Activated effector memory CD4-positive, alpha-beta T cell treated with anti-CD3 and anti-CD28 coated beads, Interleukin-2, amount 50 U/mL, for 16 hours (primary cell): ENCODE measurements at regions not wholly inside any gene's neighbourhood (a gene's known extent, or its start where the extent isn't known, plus 50 kb on each side); places are given as distances from the start of the nearest gene placed in this dataset.
A peak's percentile ranks its signal among the peaks of the same experiment; 100 is the strongest.
"Not testable (repeated sequence)": the region's sequence is repeated elsewhere in the genome, so short reads cannot be mapped to it uniquely, and the experiment has no call there.

Source experiments
- DNase-seq: peaks from one replicate; pipeline ENCODE4 v3.0.0-alpha.2; 2020

DNA sequence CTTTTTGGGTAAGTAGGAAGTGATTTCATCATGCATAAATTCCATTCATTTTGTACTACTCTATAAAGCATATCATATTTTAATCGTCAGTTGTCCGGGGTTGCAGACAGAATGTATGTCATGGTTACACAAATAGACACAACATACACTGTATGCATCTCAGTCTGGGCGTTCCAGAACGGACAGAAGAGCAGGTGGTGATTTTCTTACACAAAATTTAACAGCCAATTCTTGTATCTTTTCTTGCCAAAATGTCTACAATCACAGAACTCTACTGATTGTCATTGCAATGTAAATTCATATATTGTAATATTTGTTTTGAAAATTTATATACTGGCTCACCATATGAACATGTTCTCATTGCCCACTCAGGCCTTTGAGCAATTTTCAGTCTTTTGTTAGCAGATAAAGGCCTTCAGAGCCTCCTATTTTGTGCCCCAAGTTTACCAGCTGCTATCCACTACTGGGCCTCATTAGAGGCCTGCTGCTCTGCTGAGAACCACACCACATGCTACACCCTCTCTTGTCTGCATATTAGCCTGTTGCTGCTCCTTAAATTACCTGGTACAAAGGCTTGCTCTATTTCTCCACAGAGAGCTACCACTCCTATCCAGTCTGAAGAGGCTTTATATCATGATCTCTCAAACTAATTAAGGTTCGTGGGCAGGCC, 61.5 kb downstream of the PRDM13 start:
- DNase-seq = no peak

DNA sequence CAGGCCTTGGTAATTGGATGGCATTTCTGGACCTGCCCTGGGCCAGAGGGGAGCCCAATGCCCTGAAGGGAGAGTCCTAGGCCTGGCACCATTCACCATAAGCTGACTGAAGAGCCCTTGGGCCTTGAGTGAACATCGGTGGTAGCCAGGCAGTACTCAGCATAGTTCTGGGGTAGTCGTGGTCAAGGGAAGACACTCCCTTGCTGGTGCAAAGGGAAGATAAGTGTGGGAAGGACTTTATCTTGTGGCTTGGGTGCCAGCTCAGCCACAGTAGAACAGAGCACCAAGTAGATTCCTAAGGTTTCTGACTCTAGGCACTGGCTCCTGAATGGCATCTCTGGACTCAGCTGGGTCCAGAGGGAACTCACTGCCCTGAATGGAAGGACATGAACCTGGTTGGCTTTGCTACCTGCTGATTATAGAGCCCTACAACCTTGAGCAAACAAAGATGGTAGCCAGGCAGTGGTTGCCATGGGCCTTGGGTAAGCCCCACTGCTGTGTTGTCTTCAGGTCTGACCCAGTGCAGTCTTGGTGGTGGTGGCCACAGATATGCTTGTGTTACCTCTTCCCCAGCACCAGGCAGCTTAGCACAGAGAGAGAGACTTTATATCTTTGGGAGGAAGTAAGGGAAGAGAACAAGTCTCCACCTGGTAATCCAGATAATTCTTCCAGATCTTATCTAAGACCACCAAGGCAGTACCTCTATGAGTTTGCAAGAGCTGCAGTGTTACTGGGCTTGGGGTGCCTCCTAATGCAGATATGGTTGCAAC, 83.5 kb downstream of the PRDM13 start:
- no peak for DNase-seq

DNA sequence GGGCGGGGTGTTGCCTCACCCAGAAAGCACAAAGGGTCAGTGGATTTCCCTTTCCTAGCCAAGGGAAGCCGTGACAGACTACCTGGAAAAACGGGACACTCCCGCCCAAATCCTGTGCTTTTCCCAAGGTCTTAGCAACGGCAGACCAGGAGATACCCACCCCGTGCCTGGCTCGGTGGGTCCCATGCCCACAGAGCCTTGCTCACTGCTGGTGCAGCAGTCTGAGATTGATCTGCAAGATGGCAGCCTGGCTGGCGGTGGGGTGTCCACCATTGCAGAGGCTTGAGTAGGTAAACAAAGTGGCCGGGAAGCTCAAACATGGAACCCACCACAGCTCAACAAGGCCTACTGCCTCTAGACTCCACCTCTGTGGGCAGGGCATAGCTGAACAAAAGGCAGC, 95.7 kb downstream of the PRDM13 start:
- DNase-seq = not testable (repeated sequence)

DNA sequence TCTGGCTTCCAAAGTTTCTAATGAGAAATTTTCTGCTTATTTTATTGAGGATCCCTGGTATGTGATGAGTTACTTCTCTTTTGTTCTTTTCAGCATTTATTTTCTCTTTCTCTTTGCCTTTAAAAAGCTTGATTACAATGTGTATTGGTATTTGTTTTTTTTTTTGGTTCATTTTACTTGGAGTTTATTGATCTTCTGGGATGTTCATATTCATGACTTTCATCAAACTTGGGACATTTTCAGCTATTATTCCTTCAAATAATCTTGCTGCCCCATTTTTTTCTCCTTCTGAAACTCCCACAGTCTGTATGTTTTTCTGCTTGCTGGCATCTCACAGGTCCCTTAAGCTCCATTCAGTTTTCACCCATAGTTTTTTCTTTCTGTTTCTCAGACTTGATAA, 102.4 kb downstream of the PRDM13 start:
- DNase-seq = no peak

DNA sequence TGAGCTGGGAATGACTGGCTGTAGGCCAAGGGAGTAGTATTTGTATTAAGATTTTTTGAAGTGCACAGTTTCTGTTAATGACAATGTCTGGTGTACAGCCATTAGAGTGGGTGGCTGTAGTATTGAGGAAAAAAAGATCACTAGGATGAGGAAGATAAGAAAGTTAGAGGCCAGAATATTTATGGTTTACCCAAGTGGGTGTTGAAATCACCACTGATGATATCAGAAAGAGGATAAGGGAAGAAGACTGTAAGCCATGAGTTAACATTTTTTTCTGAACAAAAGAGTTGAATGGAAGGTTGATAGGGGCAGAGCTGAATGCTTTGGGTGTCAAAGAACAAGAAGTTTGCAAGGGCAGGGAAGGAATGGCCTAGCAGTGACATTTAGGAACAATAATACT, 104.7 kb downstream of the PRDM13 start:
- DNase-seq = no peak

DNA sequence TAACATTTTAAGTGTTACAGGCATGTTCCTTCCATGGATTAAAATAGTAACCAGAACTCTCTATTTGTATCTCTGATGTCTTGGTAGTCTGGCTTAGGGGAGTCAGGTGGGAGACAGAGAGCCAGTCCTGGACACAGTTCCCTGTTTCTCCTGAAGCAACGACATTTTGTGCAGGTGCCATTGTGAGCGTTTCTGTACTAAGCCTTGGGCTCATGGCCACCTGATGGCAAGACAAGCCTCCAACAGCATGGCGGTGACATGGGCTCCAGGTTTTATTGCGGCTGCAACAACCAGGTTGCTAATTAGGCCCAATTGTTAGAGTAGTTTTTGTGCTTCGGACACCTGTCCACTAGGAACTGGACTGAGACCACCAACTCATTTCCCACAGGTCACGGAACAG, 105.3 kb downstream of the PRDM13 start:
- no peak for DNase-seq

DNA sequence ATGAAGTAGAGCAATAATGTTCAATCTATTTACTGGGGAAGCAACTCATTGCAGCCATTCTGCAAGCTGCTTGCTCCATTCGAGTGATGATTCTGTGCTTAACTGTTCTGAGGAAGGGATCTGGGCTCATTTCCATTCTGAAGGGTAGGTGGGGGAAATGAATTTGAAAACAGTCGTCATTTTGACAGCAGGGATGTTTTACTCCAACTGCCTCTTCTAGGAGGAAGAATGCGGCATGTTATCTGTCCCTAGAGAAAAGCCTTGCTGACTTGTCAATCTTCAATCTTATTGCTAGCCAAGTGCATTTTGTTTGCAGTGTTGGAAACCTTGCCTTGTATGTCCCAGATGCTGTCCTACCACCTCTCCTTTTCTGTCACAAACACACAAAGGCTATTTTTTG, 105.9 kb downstream of the PRDM13 start:
- DNase-seq = no peak

DNA sequence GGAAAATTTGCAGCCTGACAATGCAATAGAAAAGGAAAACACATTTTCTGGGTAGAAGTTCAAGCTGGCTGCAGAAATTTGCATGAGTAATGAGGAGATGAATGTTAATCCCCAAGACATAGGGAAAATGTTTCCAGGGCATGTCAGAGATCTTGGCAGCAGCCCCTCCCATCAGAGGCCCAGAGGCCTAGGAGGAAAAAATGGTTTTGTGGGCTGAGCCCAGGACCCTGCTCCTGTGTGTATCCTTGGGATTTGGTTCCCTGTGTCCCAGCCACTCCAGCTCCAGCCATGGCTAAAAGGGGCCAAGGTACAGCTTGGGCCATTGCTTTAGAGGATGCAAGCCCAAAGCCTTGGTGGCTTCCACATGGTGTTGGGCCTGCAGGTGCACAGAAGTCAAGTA, 115.4 kb downstream of the PRDM13 start:
- DNase-seq = not testable (repeated sequence)

DNA sequence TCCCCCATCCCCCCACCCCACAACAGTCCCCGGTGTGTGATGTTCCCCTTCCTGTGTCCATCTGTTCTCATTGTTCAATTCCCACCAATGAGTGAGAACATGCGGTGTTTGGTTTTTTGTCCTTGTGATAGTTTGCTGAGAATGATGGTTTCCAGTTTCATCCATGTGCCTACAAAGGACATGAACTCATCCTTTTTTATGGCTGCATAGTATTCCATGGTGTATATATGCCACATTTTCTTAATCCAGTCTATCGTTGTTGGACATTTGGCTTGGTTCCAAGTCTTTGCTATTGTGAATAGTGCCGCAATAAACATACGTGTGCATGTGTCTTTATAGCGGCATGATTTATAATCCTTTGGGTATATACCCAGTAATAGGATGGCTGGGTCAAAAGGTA, 123.6 kb downstream of the PRDM13 start:
- DNase-seq = not testable (repeated sequence)

DNA sequence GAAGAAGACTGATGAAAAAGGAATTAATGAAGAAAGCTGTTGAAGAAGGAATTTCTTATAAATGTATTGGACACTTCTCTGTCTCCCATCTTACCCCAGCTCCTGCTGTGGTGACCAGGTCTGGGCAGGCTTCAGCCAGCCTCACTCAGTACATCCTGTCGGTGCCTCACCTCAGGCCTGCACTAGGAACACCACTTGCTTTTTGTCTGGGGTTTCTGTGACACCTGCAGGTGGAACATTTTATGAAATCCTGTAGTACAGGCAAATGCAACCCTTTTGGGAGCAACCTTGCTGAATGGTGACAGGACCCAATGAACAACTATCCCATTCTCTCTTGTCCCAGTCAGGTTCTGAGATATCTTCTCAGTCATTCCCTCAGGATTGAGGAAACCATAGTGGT, 129.7 kb downstream of the PRDM13 start:
- DNase-seq = no peak

DNA sequence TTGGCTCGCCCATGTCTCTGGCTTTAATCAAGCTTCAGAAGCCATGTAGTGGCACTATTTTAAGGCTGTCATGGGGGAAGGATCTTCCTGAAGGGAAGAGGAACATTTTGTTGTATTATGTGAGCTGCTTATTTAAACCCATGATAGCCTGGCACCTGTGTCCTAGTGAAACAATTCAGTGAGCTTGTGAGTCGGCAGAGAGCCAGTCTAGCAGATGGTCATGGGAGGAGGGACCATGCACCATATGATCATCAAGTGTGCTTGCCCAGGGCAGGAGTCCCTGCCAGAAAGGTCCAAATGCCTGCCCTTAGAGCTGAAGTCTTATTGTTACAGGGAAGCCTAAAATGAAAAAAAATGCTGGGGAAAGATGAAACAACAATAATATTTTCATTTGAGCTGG, 132.9 kb downstream of the PRDM13 start:
- DNase-seq = no peak

DNA sequence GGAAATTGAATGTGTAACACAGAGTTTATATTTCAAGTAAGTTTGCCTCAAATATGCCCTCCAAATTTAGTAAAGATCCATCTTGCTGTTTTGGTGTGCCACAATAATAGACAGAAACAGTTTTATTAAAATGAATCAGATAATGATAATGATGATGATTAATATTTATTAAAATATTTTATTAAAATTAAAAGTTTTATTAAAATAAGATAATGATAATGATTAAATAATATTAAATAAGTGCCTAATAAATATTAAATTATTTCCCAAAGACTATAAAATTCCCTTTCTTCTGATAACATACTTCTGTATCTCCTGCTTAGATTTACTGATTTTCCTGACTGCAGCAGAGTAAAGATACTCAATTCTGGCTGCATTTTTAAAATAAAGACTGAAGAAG, 134.5 kb downstream of the PRDM13 start:
- no peak for DNase-seq

DNA sequence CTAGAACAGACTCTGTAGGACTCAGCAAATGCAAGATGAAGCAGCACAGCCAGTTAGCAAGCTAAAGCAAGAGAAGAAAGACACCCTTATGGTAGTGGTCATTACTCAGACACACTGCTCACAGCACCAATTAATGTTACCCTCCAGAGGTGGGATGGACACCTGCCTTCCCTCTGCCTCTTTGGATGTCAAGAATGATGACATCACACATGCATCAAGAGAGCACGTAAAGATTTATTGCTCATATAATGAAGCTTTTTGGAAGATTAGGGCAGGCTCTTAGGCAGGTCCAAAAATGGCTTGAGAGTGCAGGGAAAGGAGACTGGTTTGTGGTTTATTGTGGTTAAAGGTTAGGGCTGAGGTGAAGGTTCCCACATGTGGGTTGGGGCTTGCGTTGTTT, 137.0 kb downstream of the PRDM13 start:
- no peak for DNase-seq

DNA sequence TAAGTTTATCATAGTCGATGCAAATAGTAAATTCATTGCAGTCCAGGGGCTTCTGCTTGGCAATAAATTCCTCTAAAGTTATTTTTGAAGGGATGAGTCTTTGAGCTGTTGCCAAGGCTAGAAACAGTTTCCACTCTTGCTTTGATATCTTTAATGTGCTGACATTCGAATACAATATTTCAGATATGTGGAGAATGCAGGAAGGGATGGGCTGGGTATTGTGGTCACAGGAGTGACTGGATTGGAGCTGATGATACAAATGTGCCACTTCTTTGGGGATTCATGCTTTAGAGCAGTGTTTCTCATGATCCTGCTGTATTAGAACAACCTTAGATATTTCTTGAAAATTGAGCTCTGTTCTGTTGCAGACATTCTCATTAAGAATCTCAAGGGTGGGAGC, 139.0 kb downstream of the PRDM13 start:
- no peak for DNase-seq

DNA sequence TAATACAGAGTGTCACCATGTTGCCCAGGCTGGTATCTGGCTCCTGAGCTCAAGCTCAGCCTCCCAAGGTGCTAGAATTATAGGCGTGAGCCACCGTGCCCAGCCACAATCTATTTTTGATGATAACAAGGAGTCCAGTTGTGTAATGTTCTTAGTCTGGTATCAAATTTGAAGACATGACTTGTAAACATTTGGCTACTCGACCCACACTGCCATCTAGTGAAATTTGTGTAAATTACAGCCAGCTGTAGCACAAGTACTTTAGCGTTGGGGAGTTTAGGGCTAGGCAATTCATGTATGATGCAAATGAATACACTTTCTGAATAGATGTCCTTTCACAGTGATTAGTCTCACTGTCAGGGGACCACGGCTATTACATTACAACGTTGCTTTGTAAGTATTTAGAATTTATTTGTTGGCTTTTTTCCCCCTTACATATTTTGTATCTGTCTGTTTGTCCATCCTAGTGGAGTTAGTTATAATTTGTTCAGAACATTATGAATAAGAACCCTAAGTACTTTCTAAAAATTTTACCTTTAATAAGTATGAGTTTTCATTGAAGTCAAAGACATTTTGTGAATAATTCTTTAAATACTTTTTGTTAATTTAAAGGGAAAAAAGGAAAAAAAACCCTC, 139.7 kb downstream of the PRDM13 start:
- DNase-seq = peak; percentile 70

DNA sequence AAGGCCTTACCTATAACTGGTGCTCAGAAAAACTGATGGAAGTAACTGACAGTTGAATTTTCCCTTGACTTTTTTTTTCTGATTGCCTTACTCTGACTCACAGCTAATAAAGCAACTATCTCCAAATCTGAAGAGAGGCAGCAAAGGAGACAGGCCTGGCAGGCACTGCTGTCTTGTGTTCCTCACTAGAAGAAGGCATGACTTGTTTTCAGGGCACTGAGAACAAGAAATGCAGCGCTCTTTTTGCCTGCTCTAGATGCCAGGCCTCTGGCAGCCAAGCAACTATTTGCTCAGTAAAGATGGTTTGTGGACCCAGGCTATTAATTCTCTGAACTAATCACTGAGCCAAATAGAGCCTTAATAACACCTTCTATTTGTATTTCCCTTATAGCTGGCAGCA, 155.1 kb downstream of the PRDM13 start:
- DNase-seq = no peak

DNA sequence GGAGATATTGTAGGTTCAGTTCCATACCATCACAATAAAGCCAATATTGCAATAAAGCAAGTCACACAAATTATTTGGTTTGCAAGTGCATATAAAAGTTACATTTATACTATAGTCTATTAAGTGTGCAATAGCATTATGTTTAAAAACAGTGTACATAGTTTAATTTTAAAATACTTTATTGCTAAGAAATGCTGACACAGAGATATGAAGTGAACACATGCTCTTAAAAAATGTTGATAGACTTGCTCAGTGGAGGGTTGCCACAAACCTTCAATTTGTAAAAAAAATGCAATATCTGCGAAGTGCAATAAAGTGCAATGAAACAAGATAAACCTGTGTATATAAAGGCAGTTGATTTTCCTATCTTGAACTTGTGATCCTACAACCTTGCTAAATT, 161.5 kb downstream of the PRDM13 start:
- no peak for DNase-seq

DNA sequence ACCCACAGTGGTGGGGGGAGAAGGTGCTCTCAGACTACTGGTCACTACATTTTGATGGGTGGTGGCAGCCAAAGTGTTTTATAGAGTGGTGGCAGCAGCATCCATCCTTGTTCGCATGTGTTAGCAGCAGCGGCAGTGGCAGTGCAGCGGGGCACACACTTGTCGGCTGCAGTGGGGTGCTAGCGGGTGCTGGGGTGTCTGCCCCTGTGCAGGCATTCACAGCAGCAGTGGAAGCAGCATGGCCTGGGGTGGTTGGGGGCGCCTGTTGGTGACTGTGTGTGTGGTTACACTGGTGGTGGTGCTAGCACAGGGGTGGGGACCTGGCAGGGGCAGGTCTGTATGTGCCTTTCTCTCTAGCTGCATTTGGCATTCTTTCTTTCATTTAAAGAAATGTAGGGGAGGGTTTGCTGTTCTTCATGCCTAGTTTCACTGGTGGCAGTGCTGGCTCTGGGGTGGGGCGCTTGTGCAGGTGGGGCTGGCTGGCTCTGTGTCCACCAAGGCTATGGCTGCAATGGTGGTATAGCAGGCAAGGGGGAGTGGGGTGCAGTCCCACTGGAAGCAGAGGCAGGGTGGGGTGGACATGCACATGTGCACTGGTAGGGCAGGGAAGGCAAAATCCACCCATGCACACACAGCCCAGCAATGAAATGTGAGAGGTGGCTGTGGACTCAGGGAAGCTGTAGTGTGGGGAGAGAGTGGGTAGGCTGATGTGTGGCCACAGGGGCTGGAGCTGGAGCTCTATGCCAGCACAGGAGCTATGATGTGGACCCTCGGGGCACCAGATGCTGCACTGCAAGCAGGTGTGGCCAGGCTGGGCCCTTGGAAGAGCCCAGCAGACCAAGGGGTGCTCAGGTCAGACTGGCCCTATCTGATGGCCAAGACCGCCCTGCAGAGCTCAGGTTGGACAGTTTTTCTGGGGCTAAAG, 173.3 kb downstream of the PRDM13 start:
- no peak for DNase-seq

DNA sequence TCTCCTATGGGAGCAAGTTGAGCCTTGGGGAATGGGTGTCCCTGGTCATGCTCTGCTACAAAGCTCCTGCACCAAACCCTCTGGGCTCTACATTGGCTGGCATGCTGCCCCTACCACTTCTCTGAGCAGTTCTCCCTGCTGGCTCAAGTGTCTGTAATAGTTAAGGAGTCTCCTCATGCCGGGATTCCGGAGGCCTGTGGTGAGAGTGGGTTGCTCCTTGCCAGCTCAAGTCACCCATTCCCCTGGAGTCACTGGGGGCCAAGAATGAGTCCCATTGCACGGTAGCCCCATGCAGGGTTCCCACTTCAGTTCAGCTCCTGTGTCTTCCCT, 173.9 kb downstream of the PRDM13 start:
- DNase-seq = no peak

DNA sequence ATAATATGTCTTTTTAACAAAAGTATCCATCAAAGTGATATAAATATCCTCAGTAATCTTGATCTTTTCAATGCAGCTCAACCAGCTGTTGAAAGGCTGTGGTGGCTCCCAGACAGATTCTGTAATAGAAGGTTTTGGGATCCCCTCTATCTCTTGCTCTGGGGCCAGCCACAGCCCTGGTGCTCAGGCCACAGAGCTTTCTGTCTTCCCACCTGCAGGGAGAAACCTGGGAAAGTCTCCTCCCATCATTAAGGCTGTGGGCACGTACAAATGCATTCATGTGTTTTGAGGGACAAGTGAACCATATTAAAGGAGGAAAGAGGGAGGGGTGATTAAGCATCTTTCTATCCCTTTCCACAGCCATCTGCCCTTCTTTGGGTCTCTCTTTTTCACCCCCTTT, 183.1 kb downstream of the PRDM13 start:
- no peak for DNase-seq

DNA sequence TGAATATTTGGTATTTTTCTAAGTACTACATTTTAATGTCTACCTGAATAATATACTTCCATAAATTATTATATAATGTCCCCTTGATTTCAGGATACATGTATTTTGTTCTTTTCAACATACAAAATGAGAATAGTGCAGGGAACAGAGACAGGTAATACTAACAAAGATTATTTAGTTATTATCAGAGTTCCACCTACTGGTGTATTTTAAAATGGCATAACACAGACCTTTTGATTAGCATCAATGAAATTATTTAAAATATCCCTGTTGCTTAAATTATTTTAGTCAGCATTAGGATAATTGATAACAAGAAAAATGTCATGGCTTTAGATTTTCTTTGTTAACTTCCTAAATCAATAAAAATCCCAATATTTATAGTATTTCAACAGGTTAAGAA, 184.0 kb downstream of the PRDM13 start:
- DNase-seq = no peak

DNA sequence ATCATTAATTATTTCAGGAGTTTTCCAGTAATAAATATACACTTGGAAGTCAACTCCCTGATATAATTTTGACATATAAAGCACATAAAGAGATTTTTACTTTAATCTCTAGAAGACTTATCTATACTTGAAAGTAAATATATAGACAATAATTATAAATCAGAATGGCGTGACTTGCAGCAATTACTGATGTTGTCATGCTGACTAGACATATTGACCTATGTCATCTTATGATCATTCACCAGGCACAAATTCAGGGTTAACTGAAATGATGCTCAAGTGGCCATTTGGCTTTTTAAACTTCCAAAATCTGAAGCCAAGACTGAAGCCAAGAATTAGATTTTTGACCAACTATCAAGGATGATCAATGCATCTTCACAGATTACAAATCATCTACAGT, 192.2 kb downstream of the MCHR2 start:
- DNase-seq = no peak

DNA sequence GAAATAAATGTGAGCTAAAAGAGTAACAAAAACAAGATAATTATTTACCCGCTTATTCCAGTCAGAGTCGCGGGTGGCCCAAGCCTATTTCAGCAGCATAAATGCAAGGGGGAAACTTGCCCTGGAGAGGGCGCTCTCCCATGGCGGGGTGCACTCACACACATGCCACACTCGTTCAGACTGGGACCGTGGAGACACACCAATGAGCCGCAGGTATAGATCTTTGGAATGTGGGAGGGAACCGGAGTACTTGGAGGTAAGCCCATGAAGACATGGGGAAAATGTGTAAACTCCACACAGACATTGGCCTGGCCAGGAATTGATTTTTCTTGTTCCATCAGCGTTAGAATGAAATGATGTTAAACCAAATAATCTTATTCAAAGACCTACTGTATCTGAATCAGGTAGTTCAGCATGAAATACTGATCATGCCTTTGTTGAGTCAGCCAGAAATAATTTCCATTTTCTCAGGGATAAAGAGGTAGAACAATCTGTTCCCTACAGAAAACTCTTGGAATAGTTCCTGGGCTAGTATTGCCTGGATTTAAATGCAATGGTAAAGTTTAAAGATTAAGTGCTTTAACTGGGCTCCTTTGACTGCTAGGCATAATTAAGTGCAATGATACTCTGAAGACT, 191.5 kb downstream of the MCHR2 start:
- no peak for DNase-seq
